Heart left ventricle (tissue), 16 donors: ENCODE measurements at regions not wholly inside any gene's neighbourhood (a gene's known extent, or its start where the extent isn't known, plus 50 kb on each side); places are given as distances from the start of the nearest gene placed in this dataset.

Source experiments
- ATAC-seq, 4 donors: fragments of 200-7000 bp; cut with Tn5 transposase; one replicate each; pipeline ENCODE4 v1.9.1; 2020 to 2022; ENCODE audit warnings: moderate library complexity in 4 of 4, mild to moderate bottlenecking in 3 of 4, moderate number of reproducible peaks in 1 of 4
- DNase-seq, 5 donors: peaks; one replicate each; pipeline ENCODE4 v3.0.0-alpha.2; 2020
- H3K27ac ChIP-seq, 12 donors: fragments of 200-600 bp; sonication (generic) in 4 of 12; one replicate each; pipeline versions ENCODE4 v1.5.0 to v1.8.0; 2016 to 2022; ENCODE audit warnings: mild to moderate bottlenecking in 2 of 12
- H3K27me3 ChIP-seq, 9 donors: fragments of 200-600 bp; sonication (generic) in 2 of 9; one replicate each; pipeline versions ENCODE4 v1.5.1 to v1.8.0; 2016 to 2022; ENCODE audit warnings: mild to moderate bottlenecking in 3 of 9
- H3K36me3 ChIP-seq, 9 donors: fragments of 200-600 bp; sonication (generic) in 2 of 9; one replicate each; pipeline versions ENCODE4 v1.5.0 to v1.8.0; 2018 to 2022; ENCODE audit warnings: mild to moderate bottlenecking in 2 of 9
- H3K4me1 ChIP-seq, 12 donors: fragments of 200-600 bp; sonication (generic) in 4 of 12; one replicate each; pipeline versions ENCODE4 v1.5.0 to v1.8.0; 2016 to 2022; ENCODE audit warnings: mild to moderate bottlenecking in 3 of 12
- H3K4me3 ChIP-seq, 12 donors: fragments of 200-600 bp; sonication (generic) in 4 of 12; one replicate each; pipeline versions ENCODE4 v1.5.0 to v1.8.0; 2017 to 2022; ENCODE audit warnings: mild to moderate bottlenecking in 9 of 12, moderate library complexity in 4 of 12
- H3K9me3 ChIP-seq, 12 donors: fragments of 200-600 bp; sonication (generic) in 4 of 12; one replicate each; pipeline versions ENCODE4 v1.5.0 to v1.8.0; 2016 to 2022; ENCODE audit warnings: mild to moderate bottlenecking in 1 of 12
- POLR2A ChIP-seq, 2 donors: fragments of 450-650 bp; IDR thresholded peaks; one replicate each; pipeline ENCODE4 v1.6.1; 2017; ENCODE audit warnings: antibody characterized with exemption in 2 of 2, mild to moderate bottlenecking in 2 of 2, moderate library complexity in 2 of 2
- whole genome bisulfite sequencing, 4 donors: extraction: QIAGEN DNeasy Blood & Tissue Kit in 2 of 4; methylation state at CpG; one replicate each; pipeline versions ENCODE4 v1.1.5 to v1.1.7; 2013 to 2018; 5-methylcytosine and 5-hydroxymethylcytosine counted together
- intact Hi-C, 10 donors: fragments of 100-400 bp; cut with DNase I; formaldehyde crosslinking; loops; one replicate each; pipeline versions ENCODE4 v1.11.1 to v1.14.2; 2022
- TF ChIP-seq, protein P1 (sequence below), 12 donors: fragments of 200-600 bp; sonication (generic) in 4 of 12; IDR thresholded peaks; one replicate each; pipeline versions ENCODE4 v1.5.0 to v1.8.0; 2018 to 2022; ENCODE audit warnings: antibody characterized with exemption in 12 of 12, mild to moderate bottlenecking in 5 of 12
- donor health status: ischemic (EF 13 %, LVEDD 7.1; RV severe dilation, severe dysfunction).
- donor health status: healthy with polysubstance abuse.
- donor health status: DM: no; HTN: yes; CAD: no.
- donor health status: DM: no; HTN: no; CAD: no.
- donor health status: ischemic (EF 25% LVEDD 6.9; RV normal size, moderate dysfunction).
- donor health status: ischemic (EF 25% LVEDD 5.7; RV mildly dilated, moderate dysfunction).
- donor health status: healthy.
- donor health status: DM: yes; HTN: yes; CAD: no.
- donor health status: ischemic (EF 35%, LVEDD 5.7; RV mildly dilated, moderate dysfunction).
- donor health status: nonischemic (EF 11% LVEDD 7.7; RV severe dilation, severe dysfunction).
- donor health status: DM: yes; HTN: yes; CAD: no.
- donor health status: PGD.
- donor health status: ischemic (EF 29% LVEDD 5.4; RV normal size, mild dysfunction).
- donor health status: nonischemic (EF 23%, LVEDD 6.1; RV moderate dilation, normal function).

DNA sequence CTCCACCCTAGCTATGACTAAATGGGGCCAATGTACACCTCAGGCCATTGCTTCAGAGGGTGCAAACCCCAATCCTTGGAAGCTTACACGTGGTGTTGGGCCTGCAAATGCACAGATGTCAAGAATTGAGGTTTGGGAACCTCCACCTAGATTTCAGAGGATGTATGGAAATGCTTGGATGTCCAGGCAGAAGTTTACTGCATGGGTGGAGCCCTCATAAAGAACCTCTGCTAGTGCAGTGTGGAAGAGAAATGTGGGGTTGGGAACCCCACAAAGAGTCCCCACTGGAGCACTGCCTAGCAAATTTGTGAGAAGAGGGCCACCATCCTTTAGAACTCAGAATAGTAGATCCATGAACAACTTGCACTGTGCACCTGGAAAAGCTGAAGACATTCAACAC, 284.1 kb downstream of the ANTXR2 start:
- no peak overlapping the region for H3K4me3 ChIP-seq
- intact Hi-C loops = no loop called here
- TF ChIP-seq, protein P1, sequence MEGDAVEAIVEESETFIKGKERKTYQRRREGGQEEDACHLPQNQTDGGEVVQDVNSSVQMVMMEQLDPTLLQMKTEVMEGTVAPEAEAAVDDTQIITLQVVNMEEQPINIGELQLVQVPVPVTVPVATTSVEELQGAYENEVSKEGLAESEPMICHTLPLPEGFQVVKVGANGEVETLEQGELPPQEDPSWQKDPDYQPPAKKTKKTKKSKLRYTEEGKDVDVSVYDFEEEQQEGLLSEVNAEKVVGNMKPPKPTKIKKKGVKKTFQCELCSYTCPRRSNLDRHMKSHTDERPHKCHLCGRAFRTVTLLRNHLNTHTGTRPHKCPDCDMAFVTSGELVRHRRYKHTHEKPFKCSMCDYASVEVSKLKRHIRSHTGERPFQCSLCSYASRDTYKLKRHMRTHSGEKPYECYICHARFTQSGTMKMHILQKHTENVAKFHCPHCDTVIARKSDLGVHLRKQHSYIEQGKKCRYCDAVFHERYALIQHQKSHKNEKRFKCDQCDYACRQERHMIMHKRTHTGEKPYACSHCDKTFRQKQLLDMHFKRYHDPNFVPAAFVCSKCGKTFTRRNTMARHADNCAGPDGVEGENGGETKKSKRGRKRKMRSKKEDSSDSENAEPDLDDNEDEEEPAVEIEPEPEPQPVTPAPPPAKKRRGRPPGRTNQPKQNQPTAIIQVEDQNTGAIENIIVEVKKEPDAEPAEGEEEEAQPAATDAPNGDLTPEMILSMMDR (IDR thresholded peaks at IDR 0.05) = no peak
- no peak for TF ChIP-seq POLR2A (IDR thresholded peaks at IDR 0.05)
- no peaks in the 10 kb centered on the region for H3K36me3 ChIP-seq
- DNase-seq (no peak), ATAC-seq (no peak)
- 13 to 23% (median 14%) methylated on average over 1 of the region's 1 CpG for whole genome bisulfite sequencing, 4 donors
- peaks cover 0 to 15% (median 7%) of the 10 kb centered on the region in 12 donors for H3K9me3 ChIP-seq
- no peaks in the 10 kb centered on the region for H3K27me3 ChIP-seq
- no peaks in the 10 kb centered on the region for H3K4me1 ChIP-seq
- no peak overlapping the region for H3K27ac ChIP-seq

DNA sequence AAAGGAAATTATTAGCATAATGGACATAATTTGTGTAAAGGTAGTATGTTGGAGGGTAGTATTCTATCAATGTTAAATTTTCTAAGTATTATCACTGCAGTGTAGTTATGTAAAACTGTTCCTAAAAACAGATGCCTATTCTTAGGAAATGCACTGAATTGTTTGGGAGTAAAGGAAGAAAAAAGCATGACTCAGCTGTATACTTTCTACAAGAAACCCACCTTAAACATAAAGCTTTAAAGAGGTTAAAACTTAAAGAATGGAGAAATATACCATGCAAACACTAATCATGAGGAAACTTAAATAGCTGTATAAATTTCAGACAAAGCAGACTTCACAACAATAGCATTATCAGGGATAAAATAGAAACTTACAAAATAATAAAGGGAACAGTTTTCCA, 292.9 kb downstream of the ANTXR2 start:
- Histone ChIP-seq H3K9me3 (peaks cover 0 to 23% (median 7%) of the 10 kb centered on the region in 12 donors), H3K4me1 (no peaks in the 10 kb centered on the region), H3K36me3 (no peaks in the 10 kb centered on the region), H3K4me3 (no peak overlapping the region), H3K27me3 (no peaks in the 10 kb centered on the region), H3K27ac (no peak overlapping the region)
- TF ChIP-seq, protein P1 (IDR thresholded peaks at IDR 0.05) = no peak
- no peak for TF ChIP-seq POLR2A (IDR thresholded peaks at IDR 0.05)
- no peak for DNase-seq
- ATAC-seq = no peak
- intact Hi-C loops = no loop called here

DNA sequence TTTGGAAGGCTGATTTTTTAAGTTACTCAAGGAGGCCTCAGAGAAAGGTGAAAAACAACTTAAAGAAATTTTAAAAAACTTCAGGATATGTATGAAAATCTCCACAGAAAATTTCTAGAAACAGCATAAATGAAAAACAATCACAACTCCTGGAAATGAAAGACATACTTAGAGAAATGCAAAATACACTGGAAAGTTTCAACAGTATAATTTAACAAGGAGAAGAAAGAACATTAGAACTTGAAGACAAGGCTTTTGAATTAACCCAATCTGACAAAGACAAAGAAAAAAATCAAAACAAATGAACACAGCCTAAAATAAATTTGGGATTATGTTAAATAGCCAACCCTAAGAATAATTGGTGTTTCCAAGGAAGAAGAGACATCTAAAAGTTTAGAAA, 300.5 kb downstream of the ANTXR2 start:
- Histone ChIP-seq H3K9me3 (peaks cover 0 to 82% (median 19%) of the 10 kb centered on the region in 12 donors), H3K36me3 (no peaks in the 10 kb centered on the region), H3K27ac (no peak overlapping the region), H3K27me3 (no peaks in the 10 kb centered on the region), H3K4me3 (no peak overlapping the region), H3K4me1 (no peaks in the 10 kb centered on the region)
- no peak for TF ChIP-seq POLR2A (IDR thresholded peaks at IDR 0.05)
- TF ChIP-seq, protein P1 (IDR thresholded peaks at IDR 0.05) = no peak
- DNase-seq (no peak), ATAC-seq (no peak)
- intact Hi-C loops = no loop called here

DNA sequence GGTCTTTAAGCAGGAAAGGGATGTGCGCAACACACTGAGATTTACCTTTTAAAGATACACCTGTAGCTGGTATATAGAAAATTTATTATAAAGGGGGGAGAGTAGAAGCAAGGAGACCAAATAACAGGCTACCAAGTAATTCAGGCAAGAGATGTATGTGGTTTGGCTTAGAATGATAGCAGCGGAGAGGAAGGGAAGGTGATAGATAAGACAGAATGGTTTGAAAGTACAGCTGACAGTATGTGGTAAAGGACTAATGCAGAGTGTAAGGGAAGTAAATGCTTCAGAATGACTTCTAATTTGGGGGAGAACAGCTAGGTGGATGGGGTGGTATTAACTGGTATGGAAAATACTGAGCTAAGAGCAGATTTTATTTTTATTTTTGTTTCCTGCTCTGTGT, 308.9 kb downstream of the ANTXR2 start:
- TF ChIP-seq POLR2A (IDR thresholded peaks at IDR 0.05) = no peak
- TF ChIP-seq, protein P1 (IDR thresholded peaks at IDR 0.05) = no peak
- Histone ChIP-seq H3K27me3 (no peaks in the 10 kb centered on the region), H3K9me3 (peaks cover 0 to 21% (median 4%) of the 10 kb centered on the region in 12 donors), H3K27ac (no peak overlapping the region), H3K36me3 (no peaks in the 10 kb centered on the region), H3K4me1 (no peaks in the 10 kb centered on the region), H3K4me3 (no peak overlapping the region)
- ATAC-seq (no peak), DNase-seq (no peak)
- WGBS, 4 donors = 77 to 84% (median 80%) methylated on average over 2 of the region's 2 CpGs
- intact Hi-C loops = no loop called here
